Lower leg skin (tissue), 3 donors: ENCODE measurements at regions not wholly inside any gene's neighbourhood (a gene's known extent, or its start where the extent isn't known, plus 50 kb on each side); places are given as distances from the start of the nearest gene placed in this dataset.

Experiments
- CTCF ChIP-seq, 3 donors: fragments of 450-650 bp; IDR thresholded peaks; one replicate each; pipeline ENCODE4 v1.5.1; 2016; ENCODE audit warnings: antibody characterized with exemption in 3 of 3, mild to moderate bottlenecking in 3 of 3, moderate library complexity in 2 of 3
- POLR2A ChIP-seq, 2 donors: fragments of 450-650 bp; IDR thresholded peaks; one replicate each; pipeline ENCODE4 v1.6.1; 2016 to 2017; ENCODE audit warnings: antibody characterized with exemption in 2 of 2, mild to moderate bottlenecking in 1 of 2, moderate library complexity in 1 of 2

GRCh38 chr6:66103354-66103753 lies 396.3 kb upstream of the EYS start:
- TF ChIP-seq CTCF (IDR thresholded peaks at IDR 0.05): no peak
- no peak for TF ChIP-seq POLR2A (IDR thresholded peaks at IDR 0.05)
